IMR-90 (cell line): ENCODE measurements at regions not wholly inside any gene's neighbourhood (a gene's known extent, or its start where the extent isn't known, plus 50 kb on each side); places are given as distances from the start of the nearest gene placed in this dataset.
"Not testable (repeated sequence)": the region's sequence is repeated elsewhere in the genome, so short reads cannot be mapped to it uniquely, and the experiment has no call there.

ENCODE experiments used
- ATAC-seq: fragments of 200-7000 bp; cut with Tn5 transposase; 2 replicates; pipeline ENCODE4 v1.9.1; 2020; ENCODE audit warnings: low read depth, mild to moderate bottlenecking, moderate library complexity
- BruUV-seq: library from RNA; stranded (reverse); fragments of 400-500 nt; replicated peaks from 2 replicates; lab custom pipeline; 2021; lab: Mats Ljungman, UMichigan
- CTCF ChIA-PET: fragments of 300-600 bp; formaldehyde crosslinking; extraction: SDS; loops from one replicate; lab custom pipeline; 2021; ENCODE audit warnings: antibody characterized with exemption; lab: Yijun Ruan, JAX
- POLR2A ChIA-PET: fragments of 300-600 bp; sonication (Branson Sonifier 250); formaldehyde crosslinking; loops from one replicate; lab custom pipeline; 2022; ENCODE audit warnings: antibody characterized with exemption; ENCODE audit not compliant: unreplicated experiment; lab: Charles Lee
- DNase-seq: peaks from one replicate; pipeline ENCODE4 v3.0.0; 2013
- H2AFZ ChIP-seq: replicated peaks from 2 replicates; pipeline ENCODE3; 2013; ENCODE audit warnings: low read length, mild to moderate bottlenecking; ENCODE audit not compliant: poor library complexity
- H2AK5ac ChIP-seq: 2 replicates; pipeline ENCODE4 v1.6.1; 2013; ENCODE audit warnings: low read depth, low read length, inconsistent platforms
- H2AK9ac ChIP-seq: replicated peaks from 2 replicates; pipeline ENCODE3; 2013; ENCODE audit warnings: mild to moderate bottlenecking, low read depth, low read length, moderate library complexity; ENCODE audit not compliant: poor library complexity
- H2BK120ac ChIP-seq: 2 replicates; pipeline ENCODE4 v1.6.1; 2013; ENCODE audit warnings: low read depth, low read length, inconsistent platforms
- H2BK15ac ChIP-seq: 3 replicates; pipeline ENCODE4 v1.6.1; 2013; ENCODE audit warnings: low read depth, low read length, inconsistent platforms
- H2BK20ac ChIP-seq: 2 replicates; pipeline ENCODE4 v1.6.1; 2013; ENCODE audit warnings: low read depth, mild to moderate bottlenecking, inconsistent platforms, low read length, moderate library complexity
- H2BK5ac ChIP-seq: 2 replicates; pipeline ENCODE4 v1.6.1; 2013; ENCODE audit warnings: mild to moderate bottlenecking, low read depth, low read length, inconsistent platforms; ENCODE audit not compliant: poor library complexity, severe bottlenecking
- H3K14ac ChIP-seq: replicated peaks from 2 replicates; pipeline ENCODE4 v1.6.1; 2013; ENCODE audit warnings: low read depth, low read length, inconsistent platforms
- H3K18ac ChIP-seq: 2 replicates; pipeline ENCODE4 v1.6.1; 2013; ENCODE audit warnings: low read depth, low read length, control low read depth
- H3K23ac ChIP-seq: 2 replicates; pipeline ENCODE4 v1.6.1; 2013; ENCODE audit warnings: low read depth, low read length, inconsistent platforms
- H3K27ac ChIP-seq: 2 replicates; pipeline ENCODE4 v1.5.1; 2013; ENCODE audit warnings: mild to moderate bottlenecking, control low read depth, low read length; ENCODE audit not compliant: insufficient read depth
- H3K27me3 ChIP-seq: 2 replicates; pipeline ENCODE4 v1.6.1; 2013; ENCODE audit warnings: low read length; ENCODE audit not compliant: control insufficient read depth, insufficient read depth
- H3K36me3 ChIP-seq: 2 replicates; pipeline ENCODE4 v1.6.1; 2013; ENCODE audit warnings: low read length, mixed read lengths; ENCODE audit not compliant: control insufficient read depth, insufficient read depth
- H3K4ac ChIP-seq: 2 replicates; pipeline ENCODE4 v1.6.1; 2013; ENCODE audit warnings: low read depth, low read length, inconsistent platforms
- H3K4me1 ChIP-seq: 2 replicates; pipeline ENCODE4 v1.6.1; 2013; ENCODE audit warnings: low read length, mixed read lengths; ENCODE audit not compliant: control insufficient read depth, insufficient read depth
- H3K4me2 ChIP-seq: 2 replicates; pipeline ENCODE4 v1.6.1; 2013; ENCODE audit warnings: low read depth, mild to moderate bottlenecking, control low read depth, low read length, moderate library complexity
- H3K4me3 ChIP-seq: 2 replicates; pipeline ENCODE4 v1.5.1; 2013; ENCODE audit warnings: low read depth, mild to moderate bottlenecking, control low read depth, low read length, moderate library complexity; ENCODE audit not compliant: insufficient read depth
- H3K56ac ChIP-seq: 2 replicates; pipeline ENCODE4 v1.6.1; 2013; ENCODE audit warnings: low read length, inconsistent platforms; ENCODE audit not compliant: insufficient read depth; ENCODE audit errors: extremely low read depth
- H3K79me1 ChIP-seq, 2 experiments: 2 replicates each; pipeline ENCODE4 v1.6.1; 2013; ENCODE audit warnings: low read length in 2 of 2, inconsistent platforms in 1 of 2, low read depth in 1 of 2
- H3K9ac ChIP-seq: 2 replicates; pipeline ENCODE4 v1.6.1; 2013; ENCODE audit warnings: low read depth, low read length, control low read depth
- H3K9me1 ChIP-seq: 2 replicates; pipeline ENCODE4 v1.6.1; 2013; ENCODE audit warnings: low read length, inconsistent platforms; ENCODE audit not compliant: insufficient read depth
- H3K9me3 ChIP-seq: 2 replicates; pipeline ENCODE4 v1.6.1; 2013; ENCODE audit warnings: low read length; ENCODE audit not compliant: control insufficient read depth, insufficient read depth
- H4K20me1 ChIP-seq: 2 replicates; pipeline ENCODE4 v1.6.1; 2013; ENCODE audit warnings: low read length, inconsistent platforms; ENCODE audit not compliant: insufficient read depth
- H4K5ac ChIP-seq: 2 replicates; pipeline ENCODE4 v1.6.1; 2013; ENCODE audit warnings: mild to moderate bottlenecking, low read depth, low read length, control low read depth
- H4K8ac ChIP-seq, 2 experiments: 2 replicates each; pipeline ENCODE4 v1.6.1; 2013; ENCODE audit warnings: low read depth in 2 of 2, low read length in 2 of 2, control low read depth in 1 of 2, inconsistent platforms in 1 of 2
- H4K91ac ChIP-seq: 2 replicates; pipeline ENCODE4 v1.6.1; 2013; ENCODE audit warnings: low read depth, low read length, inconsistent platforms; ENCODE audit not compliant: insufficient read depth
- BHLHE40 ChIP-seq: fragments of 150-350 bp; IDR thresholded peaks from 2 replicates; pipeline ENCODE4 v1.6.1; 2016; ENCODE audit warnings: mild to moderate bottlenecking, low read depth, low read length
- CEBPB ChIP-seq: IDR thresholded peaks from 2 replicates; pipeline ENCODE4 v1.6.1; 2012; ENCODE audit warnings: low read depth, low read length, improper control_type of control experiment
- CHD1 ChIP-seq: IDR thresholded peaks from 2 replicates; pipeline ENCODE4 v1.6.1; 2012; ENCODE audit warnings: low read depth, low read length, improper control_type of control experiment
- FOS ChIP-seq: fragments of 150-350 bp; IDR thresholded peaks from 2 replicates; pipeline ENCODE4 v1.6.1; 2016; ENCODE audit warnings: low read depth, low read length
- MAZ ChIP-seq: IDR thresholded peaks from 2 replicates; pipeline ENCODE4 v1.6.1; 2012; ENCODE audit warnings: low read depth, mild to moderate bottlenecking, low read length, improper control_type of control experiment, moderate library complexity, borderline replicate concordance
- POLR2A ChIP-seq: IDR thresholded peaks from 2 replicates; pipeline ENCODE4 v1.6.1; 2012; ENCODE audit warnings: mild to moderate bottlenecking, low read depth, low read length
- RAD21 ChIP-seq: IDR thresholded peaks from 2 replicates; pipeline ENCODE4 v1.6.1; 2012; ENCODE audit warnings: low read length, improper control_type of control experiment
- RCOR1 ChIP-seq: IDR thresholded peaks from 2 replicates; pipeline ENCODE4 v1.6.1; 2012; ENCODE audit warnings: mild to moderate bottlenecking, low read length, improper control_type of control experiment; ENCODE audit not compliant: insufficient replicate concordance
- SMC3 ChIP-seq: fragments of 150-350 bp; IDR thresholded peaks from 2 replicates; pipeline ENCODE4 v1.6.1; 2016; ENCODE audit warnings: low read depth, mild to moderate bottlenecking, antibody characterized with exemption, low read length, moderate library complexity
- WGBS, 2 experiments: methylation state at CpG; one replicate each; pipeline versions ENCODE4 v1.1.5 to v1.1.7; 2013; ENCODE audit warnings: missing lambda C conversion rate in 2 of 2; ENCODE audit not compliant: insufficient read length in 1 of 2; ENCODE audit errors: extremely low coverage in 2 of 2; 5-methylcytosine and 5-hydroxymethylcytosine counted together
- dilution Hi-C: fragments of 300-500 bp; cut with HindIII; formaldehyde crosslinking; loops from one replicate; pipeline ENCODE4 v1.14.3; 2018; ENCODE audit warnings: low sequenced_read_pairs; ENCODE audit not compliant: unreplicated experiment
- in situ Hi-C: fragments of 300-500 bp; cut with MboI; formaldehyde crosslinking; loops from 3 replicates; pipeline ENCODE4 v1.14.3; 2019; ENCODE audit warnings: low sequenced_read_pairs, inconsistent platforms, mixed read lengths
- intact Hi-C: fragments of 100-400 bp; cut with micrococcal nuclease; formaldehyde crosslinking; loops from 2 replicates; pipeline ENCODE4 v1.10.0; 2022
- TF ChIP-seq, protein P1 (sequence below): fragments of 150-350 bp; IDR thresholded peaks from 2 replicates; pipeline ENCODE4 v1.6.1; 2017; ENCODE audit warnings: mild to moderate bottlenecking, antibody characterized with exemption, low read length, low read depth

DNA sequence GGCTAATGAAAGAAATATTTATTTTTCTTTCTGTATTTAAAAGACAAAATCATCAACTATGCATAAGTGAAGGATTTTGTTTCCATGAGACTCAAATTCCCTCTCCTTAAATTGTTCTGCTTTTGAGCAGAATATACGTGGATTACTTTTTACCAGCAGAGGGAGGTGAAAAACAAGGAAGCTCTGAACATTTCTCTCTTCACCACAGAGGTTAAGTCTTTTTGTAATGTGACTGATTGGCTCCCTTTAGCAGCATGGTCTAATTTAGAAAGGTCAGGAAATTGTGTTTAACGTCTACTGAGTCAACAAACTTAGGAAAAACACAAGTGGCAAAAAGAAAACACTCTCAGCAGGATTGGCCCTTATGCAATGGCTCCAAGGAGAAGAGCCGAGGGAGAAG, 55.1 kb upstream of the F9 start:
- Histone ChIP-seq H4K20me1 (no peaks in the 10 kb centered on the region), H3K4ac (no peak overlapping the region), H4K8ac (no peak overlapping the region), H3K4me1 (no peaks in the 10 kb centered on the region), H4K91ac (no peak overlapping the region), H3K36me3 (no peaks in the 10 kb centered on the region), H3K4me3 (no peak overlapping the region), H3K79me1 (no peaks in the 10 kb centered on the region), H3K18ac (no peak overlapping the region), H2AK9ac (no peak overlapping the region), H4K5ac (no peak overlapping the region), H3K4me2 (no peak overlapping the region), H3K56ac (no peak overlapping the region), H2AFZ (no peak overlapping the region), H3K27me3 (no peaks in the 10 kb centered on the region), H2BK20ac (no peak overlapping the region), H3K9ac (no peak overlapping the region), H3K23ac (no peak overlapping the region), H3K9me3 (no peaks in the 10 kb centered on the region), H2AK5ac (no peak overlapping the region), H3K27ac (no peak overlapping the region), H2BK120ac (no peak overlapping the region), H3K14ac (no peak overlapping the region), H2BK5ac (no peak overlapping the region), H3K9me1 (no peaks in the 10 kb centered on the region), H2BK15ac (no peak overlapping the region)
- intact Hi-C loops, result no loop called here
- POLR2A ChIA-PET, result no interaction called here
- dilution Hi-C loops, result no loop called here
- WGBS, 2 experiments, result no CpG with 5 or more reads among the region's 3 CpGs
- in situ Hi-C loops, result no loop called here
- CTCF ChIA-PET, result no interaction called here
- no TSS peak for BruUV-seq
- TF ChIP-seq RCOR1, result no peak
- TF ChIP-seq, protein P1, sequence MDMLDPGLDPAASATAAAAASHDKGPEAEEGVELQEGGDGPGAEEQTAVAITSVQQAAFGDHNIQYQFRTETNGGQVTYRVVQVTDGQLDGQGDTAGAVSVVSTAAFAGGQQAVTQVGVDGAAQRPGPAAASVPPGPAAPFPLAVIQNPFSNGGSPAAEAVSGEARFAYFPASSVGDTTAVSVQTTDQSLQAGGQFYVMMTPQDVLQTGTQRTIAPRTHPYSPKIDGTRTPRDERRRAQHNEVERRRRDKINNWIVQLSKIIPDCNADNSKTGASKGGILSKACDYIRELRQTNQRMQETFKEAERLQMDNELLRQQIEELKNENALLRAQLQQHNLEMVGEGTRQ, result no peak
- TF ChIP-seq CEBPB, result no peak
- TF ChIP-seq CHD1, result no peak
- TF ChIP-seq MAZ, result no peak
- no peak for TF ChIP-seq SMC3
- TF ChIP-seq BHLHE40, result no peak
- TF ChIP-seq RAD21, result no peak
- TF ChIP-seq FOS, result no peak
- no peak for TF ChIP-seq POLR2A
- no peak for DNase-seq
- ATAC-seq, result no peak

DNA sequence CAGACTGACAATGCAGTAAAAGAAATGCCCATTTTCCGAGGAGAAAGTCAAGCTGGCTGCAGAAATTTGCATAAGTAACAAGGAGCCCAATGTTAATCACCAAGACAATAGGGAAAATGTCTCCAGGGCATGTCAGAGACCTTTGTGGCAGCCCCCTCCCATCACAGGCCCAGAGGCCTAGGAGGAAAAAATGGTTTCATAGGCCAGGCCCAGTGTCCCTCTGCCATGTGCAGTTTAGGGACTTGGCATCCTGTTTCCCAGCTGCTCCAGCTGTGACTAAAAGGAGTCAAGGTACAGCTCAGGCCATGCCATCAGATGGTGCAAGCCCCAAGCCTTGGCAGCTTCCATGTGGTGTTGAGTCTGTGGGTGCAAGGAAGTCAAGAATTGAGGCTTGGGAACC, 68.6 kb upstream of the F9 start:
- H3K9me1 ChIP-seq, H4K91ac ChIP-seq, CTCF ChIA-PET, ATAC-seq, H3K9me3 ChIP-seq, H3K4me2 ChIP-seq, H2BK120ac ChIP-seq, intact Hi-C loops, H3K27ac ChIP-seq, H2AK5ac ChIP-seq, H3K36me3 ChIP-seq, H3K27me3 ChIP-seq, H3K4me3 ChIP-seq, H3K4me1 ChIP-seq, H4K8ac ChIP-seq, H3K14ac ChIP-seq, dilution Hi-C loops, H2BK15ac ChIP-seq, H3K56ac ChIP-seq, H2AK9ac ChIP-seq, H2BK20ac ChIP-seq, H3K9ac ChIP-seq, H2BK5ac ChIP-seq, H3K18ac ChIP-seq, DNase-seq, BruUV-seq, H3K23ac ChIP-seq, H4K5ac ChIP-seq, H2AFZ ChIP-seq, H4K20me1 ChIP-seq, H3K4ac ChIP-seq, H3K79me1 ChIP-seq, in situ Hi-C loops, POLR2A ChIA-PET: not testable (repeated sequence)
- no CpG with 5 or more reads among the region's 1 CpG for WGBS, 2 experiments
